HG03565 (cell line): ENCODE measurements at regions not wholly inside any gene's neighbourhood (a gene's known extent, or its start where the extent isn't known, plus 50 kb on each side); places are given as distances from the start of the nearest gene placed in this dataset.
"Not testable (repeated sequence)": the region's sequence is repeated elsewhere in the genome, so short reads cannot be mapped to it uniquely, and the experiment has no call there.

Source experiments
- ATAC-seq: cut with Tn5 transposase; IDR thresholded peaks from one replicate; pipeline ENCODE4 v1.9.1; 2021; ENCODE audit warnings: mild to moderate bottlenecking, moderate library complexity; ENCODE audit not compliant: unreplicated experiment

GRCh38 chr4:14399848-14400247 lies 602.4 kb upstream of the CPEB2 start:
- ATAC-seq = no peak

GRCh38 chr4:14400307-14400706 lies 602.0 kb upstream of the CPEB2 start:
- ATAC-seq = no peak

- no peak for ATAC-seq
Observed at GRCh38 chr4:14403132-14403531, 599.1 kb upstream of the CPEB2 start.

- no peak for ATAC-seq
Observed at GRCh38 chr4:14404730-14405129, 597.6 kb upstream of the CPEB2 start.

GRCh38 chr4:14410516-14410915 lies 591.8 kb upstream of the CPEB2 start:
- ATAC-seq = no peak

GRCh38 chr4:14415146-14415545 lies 587.1 kb upstream of the CPEB2 start:
- no peak for ATAC-seq

- no peak for ATAC-seq
Observed at GRCh38 chr4:14419516-14419915, 582.8 kb upstream of the CPEB2 start.

GRCh38 chr4:14426297-14426696 lies 576.0 kb upstream of the CPEB2 start:
- not testable (repeated sequence) for ATAC-seq

DNA sequence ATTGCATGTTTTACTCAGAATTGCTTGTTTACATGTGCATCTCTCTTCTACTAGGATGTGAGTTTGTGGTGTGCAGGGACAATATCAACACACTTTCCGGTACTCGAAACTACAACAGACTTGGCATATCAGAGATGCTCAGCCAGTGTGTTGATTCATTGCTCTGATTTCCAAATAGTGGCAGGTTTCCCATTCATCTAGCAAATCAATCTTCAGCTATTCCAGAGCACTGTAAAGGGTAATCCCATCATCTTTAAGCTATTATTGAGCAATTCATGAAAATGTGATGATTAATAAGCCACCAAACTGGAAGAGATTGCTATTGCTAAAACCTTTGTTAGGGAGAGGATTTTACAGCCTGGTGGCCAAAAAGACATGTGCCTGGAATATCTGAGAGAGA lies 574.2 kb upstream of the CPEB2 start:
- no peak for ATAC-seq

DNA sequence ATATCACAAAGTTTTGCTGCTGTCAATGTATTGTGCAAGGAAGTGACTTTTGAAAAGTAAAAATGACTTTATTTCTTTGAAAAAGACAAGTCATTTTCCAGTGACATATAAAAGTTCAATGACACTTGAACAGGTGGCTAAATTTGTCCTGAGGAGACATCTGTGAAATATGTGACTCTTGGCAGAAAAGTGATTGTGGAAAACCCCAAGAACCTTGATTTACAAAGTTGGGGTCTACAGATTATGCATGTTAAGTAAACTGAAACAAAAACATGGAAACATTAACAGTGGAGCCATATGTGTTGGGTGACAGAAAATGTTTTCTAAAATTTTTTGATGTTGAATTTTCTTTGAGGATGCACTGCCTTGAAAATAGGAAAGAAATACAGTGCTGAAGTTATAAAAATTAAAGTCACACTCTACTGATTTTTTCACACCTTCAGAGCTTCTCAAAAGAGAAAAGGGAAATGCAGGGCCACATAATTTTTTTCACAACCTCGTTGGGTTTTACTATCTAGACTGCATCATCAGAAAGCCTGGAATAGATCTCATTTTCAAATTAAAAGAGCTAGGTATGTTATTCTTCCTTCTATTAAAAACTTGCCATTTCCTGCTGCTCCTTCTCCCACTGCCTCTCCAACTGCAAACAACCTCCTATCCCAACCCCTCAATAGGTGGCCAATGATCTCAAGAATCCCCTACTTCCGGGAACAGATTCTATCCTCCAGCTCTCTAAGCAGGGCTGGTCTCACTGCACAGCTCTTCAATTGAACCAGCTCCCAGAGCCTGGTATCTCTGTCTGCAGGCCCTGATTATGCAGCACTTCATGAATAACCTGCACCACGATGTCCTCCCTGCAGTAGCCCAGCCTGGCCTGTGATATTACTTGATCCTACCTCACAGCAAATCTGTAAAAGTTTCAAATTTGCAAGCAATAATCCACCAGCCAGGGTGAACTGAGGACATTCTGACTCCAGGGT lies 570.8 kb upstream of the CPEB2 start:
- no peak for ATAC-seq

DNA sequence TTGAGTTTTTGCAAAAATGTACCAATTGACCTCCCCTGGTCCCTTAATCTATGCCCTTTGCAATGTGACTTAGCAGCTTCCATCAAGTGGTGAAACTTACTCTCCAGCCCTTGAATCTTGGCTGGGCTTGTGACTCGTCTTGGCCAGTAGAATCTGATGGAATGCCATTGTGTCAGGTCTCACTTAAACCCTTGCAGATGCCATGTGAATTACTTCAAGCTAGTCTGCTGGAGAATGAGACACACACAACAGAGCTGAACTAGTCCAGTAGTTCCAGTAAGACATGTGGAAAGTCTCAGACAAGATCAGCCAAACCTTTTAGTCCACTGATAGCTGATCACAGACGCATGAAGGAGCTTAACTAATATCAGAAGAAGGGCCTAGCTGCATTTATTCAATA lies 567.8 kb upstream of the CPEB2 start:
- ATAC-seq = no peak

DNA sequence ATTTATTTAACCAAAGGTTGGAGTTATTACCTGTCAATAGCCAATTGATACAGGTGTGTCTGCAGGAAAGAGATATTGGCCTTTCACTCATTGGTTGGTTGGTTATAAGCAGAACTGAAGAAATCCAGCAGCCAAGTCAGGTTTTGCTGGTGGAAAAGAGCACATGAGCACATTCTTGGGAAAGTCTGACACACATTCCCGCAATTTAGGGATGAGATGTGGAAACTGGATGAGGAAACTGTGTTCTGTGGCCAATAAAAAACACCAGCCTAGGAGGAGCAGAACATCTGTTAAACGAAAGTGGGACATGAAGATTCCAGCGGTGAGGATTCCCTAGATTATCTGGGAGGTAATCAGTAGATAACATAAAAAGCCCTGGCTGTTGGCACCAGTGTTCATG lies 567.4 kb upstream of the CPEB2 start:
- no peak for ATAC-seq

GRCh38 chr4:14441561-14441960 lies 560.7 kb upstream of the CPEB2 start:
- ATAC-seq = no peak

DNA sequence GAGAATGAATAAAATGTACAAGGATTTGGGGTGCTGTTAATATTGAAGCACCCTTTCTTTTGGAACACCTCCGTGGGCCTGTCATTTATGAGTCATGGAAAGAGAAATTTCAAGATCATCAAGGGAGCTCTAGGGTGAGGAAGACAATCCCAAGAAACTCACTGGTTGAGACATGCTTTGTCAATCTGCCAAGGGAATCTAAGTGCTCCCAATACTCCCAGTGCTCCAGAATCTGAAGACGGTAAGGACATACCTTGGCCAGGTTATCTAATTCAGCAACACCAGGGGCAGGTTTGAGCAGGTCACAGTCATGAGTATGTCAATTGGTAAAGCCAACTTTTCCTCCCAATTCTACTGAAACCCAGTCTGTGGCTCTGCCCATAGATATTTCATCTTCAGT lies 556.4 kb upstream of the CPEB2 start:
- no peak for ATAC-seq

GRCh38 chr4:14446311-14446710 lies 556.0 kb upstream of the CPEB2 start:
- ATAC-seq = no peak

DNA sequence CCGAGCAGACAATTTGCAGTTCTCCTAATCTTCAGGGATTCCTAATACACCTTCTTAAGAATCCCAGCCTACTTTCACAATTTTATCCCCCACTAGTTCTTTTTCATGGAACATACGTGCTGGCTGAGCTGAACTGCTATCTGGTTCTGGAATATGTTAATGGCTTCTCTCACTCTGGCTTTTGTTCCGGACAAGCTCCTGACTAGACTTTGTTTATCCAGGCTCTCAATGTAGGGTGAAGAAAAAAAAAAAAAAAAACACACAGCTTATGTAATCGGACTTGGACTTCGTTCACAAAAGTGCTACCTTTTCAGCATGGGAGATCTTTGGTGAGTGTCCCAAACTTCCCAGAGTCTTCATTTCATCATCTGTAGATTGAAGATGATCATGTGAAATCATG lies 555.4 kb upstream of the CPEB2 start:
- no peak for ATAC-seq

DNA sequence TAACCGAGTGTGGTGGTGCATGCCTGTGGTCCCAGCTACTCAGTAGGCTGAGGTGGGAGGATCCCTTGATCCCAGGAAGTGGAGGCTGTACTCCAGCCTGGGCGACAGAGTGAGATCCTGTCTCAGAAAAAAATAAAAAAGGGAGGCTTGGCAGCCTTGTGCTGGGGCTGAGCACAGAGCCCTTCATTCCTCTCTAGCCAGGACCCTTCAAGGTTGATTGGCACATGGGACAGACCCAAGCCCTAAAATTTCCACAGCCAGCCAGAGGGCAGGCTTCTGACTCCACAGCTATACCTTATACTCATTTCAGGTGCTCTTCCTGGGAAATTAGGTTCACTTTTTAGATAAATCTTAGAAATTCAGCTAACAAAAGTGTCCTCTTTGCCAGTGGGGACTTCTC lies 553.0 kb upstream of the CPEB2 start:
- no peak for ATAC-seq

GRCh38 chr4:14452001-14452400 lies 550.3 kb upstream of the CPEB2 start:
- ATAC-seq = no peak

GRCh38 chr4:14452764-14453163 lies 549.5 kb upstream of the CPEB2 start:
- no peak for ATAC-seq

- ATAC-seq = no peak
Observed at GRCh38 chr4:14458463-14458862, 543.8 kb upstream of the CPEB2 start.

- no peak for ATAC-seq
Observed at GRCh38 chr4:14465057-14465456, 537.2 kb upstream of the CPEB2 start.

DNA sequence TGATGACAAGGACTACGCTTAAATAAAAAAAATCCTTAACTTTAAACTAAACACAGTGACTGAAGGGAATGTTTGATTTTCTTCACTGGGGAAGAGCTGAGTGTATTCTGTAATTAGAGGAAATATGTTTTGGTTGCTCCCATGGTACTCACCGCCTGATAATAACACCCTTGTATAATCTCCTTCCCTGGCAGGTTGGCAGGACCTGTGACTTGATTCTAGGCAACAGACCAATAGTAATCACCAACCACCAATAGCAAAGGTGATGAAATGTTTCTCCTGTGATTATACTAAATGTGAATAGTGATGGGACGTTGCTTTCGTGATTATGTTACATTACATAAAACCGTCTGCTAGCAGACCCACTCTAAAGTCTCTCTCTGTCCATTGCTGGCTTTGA lies 536.8 kb upstream of the CPEB2 start:
- ATAC-seq = no peak

GRCh38 chr4:14478504-14478903 lies 523.8 kb upstream of the CPEB2 start:
- ATAC-seq = no peak
